ENCODE measurements at regions not wholly inside any gene's neighbourhood (a gene's known extent, or its start where the extent isn't known, plus 50 kb on each side); places are given as distances from the start of the nearest gene placed in this dataset.
"Not testable (repeated sequence)": the region's sequence is repeated elsewhere in the genome, so short reads cannot be mapped to it uniquely, and the experiment has no call there.

- not testable (repeated sequence) for TF ChIP-seq ZNF331 (CRISPR knock-in tag; IDR thresholded peaks at IDR 0.05; ENCODE audit: low read depth); POLR2AphosphoS5 (IDR thresholded peaks at IDR 0.05; ENCODE audit: low read depth); EZH2phosphoT487 (IDR thresholded peaks at IDR 0.05; ENCODE audit: unreplicated experiment)
- TF ChIP-seq, protein P1, sequence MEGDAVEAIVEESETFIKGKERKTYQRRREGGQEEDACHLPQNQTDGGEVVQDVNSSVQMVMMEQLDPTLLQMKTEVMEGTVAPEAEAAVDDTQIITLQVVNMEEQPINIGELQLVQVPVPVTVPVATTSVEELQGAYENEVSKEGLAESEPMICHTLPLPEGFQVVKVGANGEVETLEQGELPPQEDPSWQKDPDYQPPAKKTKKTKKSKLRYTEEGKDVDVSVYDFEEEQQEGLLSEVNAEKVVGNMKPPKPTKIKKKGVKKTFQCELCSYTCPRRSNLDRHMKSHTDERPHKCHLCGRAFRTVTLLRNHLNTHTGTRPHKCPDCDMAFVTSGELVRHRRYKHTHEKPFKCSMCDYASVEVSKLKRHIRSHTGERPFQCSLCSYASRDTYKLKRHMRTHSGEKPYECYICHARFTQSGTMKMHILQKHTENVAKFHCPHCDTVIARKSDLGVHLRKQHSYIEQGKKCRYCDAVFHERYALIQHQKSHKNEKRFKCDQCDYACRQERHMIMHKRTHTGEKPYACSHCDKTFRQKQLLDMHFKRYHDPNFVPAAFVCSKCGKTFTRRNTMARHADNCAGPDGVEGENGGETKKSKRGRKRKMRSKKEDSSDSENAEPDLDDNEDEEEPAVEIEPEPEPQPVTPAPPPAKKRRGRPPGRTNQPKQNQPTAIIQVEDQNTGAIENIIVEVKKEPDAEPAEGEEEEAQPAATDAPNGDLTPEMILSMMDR (conservative IDR thresholded peaks at IDR 0.05; ENCODE audit: low read depth in 2 of 2): not testable (repeated sequence)
Observed at GRCh38 chr1:5672355-5672754, 319.9 kb downstream of the NPHP4 start.
